Panc1 (cell line): ENCODE measurements at regions not wholly inside any gene's neighbourhood (a gene's known extent, or its start where the extent isn't known, plus 50 kb on each side); places are given as distances from the start of the nearest gene placed in this dataset.

Experiments
- ATAC-seq: fragments of 200-7000 bp; cut with Tn5 transposase; 2 replicates; pipeline ENCODE4 v1.9.1; 2020; ENCODE audit warnings: mild to moderate bottlenecking, moderate library complexity
- BruUV-seq: library from RNA; stranded (reverse); fragments of 400-500 nt; replicated peaks from 2 replicates; lab custom pipeline; 2021; lab: Mats Ljungman, UMichigan
- CTCF ChIA-PET: fragments of 300-600 bp; sonication (Branson Sonifier 250); formaldehyde crosslinking; loops from one replicate; lab custom pipeline; 2022; ENCODE audit warnings: antibody characterized with exemption; lab: Charles Lee
- POLR2A ChIA-PET: fragments of 300-600 bp; sonication (Branson Sonifier 250); formaldehyde crosslinking; loops from one replicate; lab custom pipeline; 2022; ENCODE audit warnings: antibody characterized with exemption; lab: Charles Lee
- DNase-seq: peaks from one replicate; pipeline ENCODE4 v3.0.0-alpha.2; 2010; ENCODE audit warnings: low read depth, low spot score
- H3K27ac ChIP-seq: 2 replicates; pipeline ENCODE4 v1.5.1; 2011; ENCODE audit warnings: mild to moderate bottlenecking, low read length, inconsistent platforms
- H3K27me3 ChIP-seq: fragments of 200-500 bp; sonication (Bioruptor generic); 2 replicates; pipeline ENCODE4 v1.6.0; 2014; ENCODE audit warnings: low read length, inconsistent platforms; ENCODE audit not compliant: control insufficient read depth, insufficient read depth
- H3K36me3 ChIP-seq: fragments of 200-500 bp; sonication (Bioruptor generic); 2 replicates; pipeline ENCODE4 v1.5.1; 2014; ENCODE audit warnings: inconsistent platforms, mild to moderate bottlenecking, low read length, moderate library complexity; ENCODE audit not compliant: control insufficient read depth, insufficient read depth
- H3K4me1 ChIP-seq: 2 replicates; pipeline ENCODE4 v1.5.1; 2011; ENCODE audit warnings: inconsistent platforms, mild to moderate bottlenecking, low read length, moderate library complexity; ENCODE audit not compliant: control insufficient read depth, insufficient read depth
- H3K4me3 ChIP-seq, 2 experiments: 2 replicates each; pipeline ENCODE4 v1.5.1; 2011 to 2012; ENCODE audit warnings: low read depth in 2 of 2, low read length in 2 of 2, mild to moderate bottlenecking in 2 of 2, inconsistent platforms in 1 of 2, moderate library complexity in 1 of 2
- H3K9me3 ChIP-seq: fragments of 200-500 bp; sonication (Bioruptor generic); 2 replicates; pipeline ENCODE4 v1.5.1; 2014; ENCODE audit warnings: low read depth, mild to moderate bottlenecking, inconsistent platforms, low read length, moderate library complexity; ENCODE audit not compliant: control insufficient read depth, insufficient read depth
- POLR2AphosphoS5 ChIP-seq: IDR thresholded peaks from 2 replicates; pipeline ENCODE4 v1.6.1; 2012; ENCODE audit warnings: mild to moderate bottlenecking, low read depth, low read length, moderate library complexity
- SIN3A ChIP-seq: IDR thresholded peaks from 2 replicates; pipeline ENCODE4 v1.6.1; 2012; ENCODE audit warnings: low read depth, mild to moderate bottlenecking, low read length, moderate library complexity, borderline replicate concordance; ENCODE audit not compliant: insufficient read depth
- TCF7L2 ChIP-seq: IDR thresholded peaks from 2 replicates; pipeline ENCODE4 v1.6.1; 2011; ENCODE audit warnings: mild to moderate bottlenecking, low read depth, low read length, inconsistent platforms
- in situ Hi-C: cut with HindIII; loops from 2 replicates; pipeline ENCODE4 v1.10.0; 2016; ENCODE audit warnings: low sequenced_read_pairs, low pct_unique_long_range_greater_than_20kb
- intact Hi-C: fragments of 100-400 bp; cut with micrococcal nuclease; formaldehyde crosslinking; loops from one replicate; pipeline ENCODE4 v1.10.0; 2022; ENCODE audit not compliant: unreplicated experiment
- TF ChIP-seq, protein P1 (sequence below): fragments of 450-650 bp; IDR thresholded peaks from 2 replicates; pipeline ENCODE4 v1.5.1; 2017; ENCODE audit warnings: mild to moderate bottlenecking
- TF ChIP-seq, protein P2 (sequence below), 2 experiments: IDR thresholded peaks; 2 replicates each; pipeline ENCODE4 v1.6.1; 2011 to 2012; ENCODE audit warnings: low read depth in 2 of 2, control low read depth in 1 of 2, low read length in 1 of 2, mild to moderate bottlenecking in 1 of 2, moderate library complexity in 1 of 2; ENCODE audit not compliant: insufficient read depth in 1 of 2

DNA sequence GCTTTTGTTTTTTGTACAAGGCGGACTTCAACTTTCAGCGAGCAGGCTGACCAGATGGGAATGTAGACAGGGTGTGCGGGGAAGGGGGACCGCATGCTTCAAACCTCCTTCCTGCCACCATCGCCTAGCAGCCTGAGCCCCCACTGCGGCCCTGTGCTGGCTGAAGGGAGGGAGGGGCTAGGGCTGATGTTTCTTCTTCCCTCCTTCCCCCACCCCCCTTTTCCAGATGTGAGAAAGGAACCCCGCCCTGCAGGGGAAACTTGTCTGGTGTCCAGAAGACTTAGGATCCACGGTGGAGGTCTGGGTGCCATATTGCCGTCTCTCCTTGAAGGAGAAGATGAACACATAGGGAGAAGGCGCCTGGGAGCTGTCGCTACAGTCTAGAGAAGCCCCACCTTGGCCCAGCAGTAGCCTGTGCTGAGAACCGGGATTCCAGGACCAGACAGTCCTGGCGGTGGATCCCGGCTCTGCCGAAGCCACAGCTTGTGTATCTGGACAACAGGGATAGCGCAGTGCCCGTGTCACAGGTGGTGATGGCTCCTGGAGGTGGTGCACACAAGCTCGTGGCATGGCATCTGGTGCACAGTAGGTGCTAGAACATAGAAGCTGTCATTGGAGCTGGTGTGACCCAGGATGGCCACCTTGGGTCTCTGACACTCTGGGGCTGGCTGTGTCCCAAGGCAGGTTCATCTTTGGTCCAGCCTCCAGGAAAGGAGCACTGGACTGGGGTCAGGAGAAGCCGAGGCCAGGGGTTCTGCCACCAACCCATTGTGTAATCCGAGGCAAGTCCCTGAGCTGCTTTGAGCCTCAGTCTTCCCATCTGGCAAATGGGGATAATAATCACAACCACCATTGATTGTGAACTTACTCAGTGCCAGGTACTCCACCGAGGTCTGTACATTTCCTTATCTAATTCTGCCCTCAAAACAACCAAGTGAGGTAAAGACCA, 205.6 kb downstream of the C9orf50 start:
- ChIA-PET CTCF (interaction anchor here (0.5 to 0.6 kb wide), 2 partner anchors 21 to 191 kb away, joined by 4 to 6 read pairs; no protein-coding TSS in a partner anchor), POLR2A (no interaction called here)
- Histone ChIP-seq H3K9me3 (no peaks in the 10 kb centered on the region), H3K27me3 (no peaks in the 10 kb centered on the region), H3K27ac (peak overlapping the region; percentile 95), H3K4me3 (no peak overlapping the region), H3K36me3 (no peaks in the 10 kb centered on the region), H3K4me1 (peaks cover 39% of the 10 kb centered on the region)
- in situ Hi-C loops = no loop called here
- TF ChIP-seq, protein P1, sequence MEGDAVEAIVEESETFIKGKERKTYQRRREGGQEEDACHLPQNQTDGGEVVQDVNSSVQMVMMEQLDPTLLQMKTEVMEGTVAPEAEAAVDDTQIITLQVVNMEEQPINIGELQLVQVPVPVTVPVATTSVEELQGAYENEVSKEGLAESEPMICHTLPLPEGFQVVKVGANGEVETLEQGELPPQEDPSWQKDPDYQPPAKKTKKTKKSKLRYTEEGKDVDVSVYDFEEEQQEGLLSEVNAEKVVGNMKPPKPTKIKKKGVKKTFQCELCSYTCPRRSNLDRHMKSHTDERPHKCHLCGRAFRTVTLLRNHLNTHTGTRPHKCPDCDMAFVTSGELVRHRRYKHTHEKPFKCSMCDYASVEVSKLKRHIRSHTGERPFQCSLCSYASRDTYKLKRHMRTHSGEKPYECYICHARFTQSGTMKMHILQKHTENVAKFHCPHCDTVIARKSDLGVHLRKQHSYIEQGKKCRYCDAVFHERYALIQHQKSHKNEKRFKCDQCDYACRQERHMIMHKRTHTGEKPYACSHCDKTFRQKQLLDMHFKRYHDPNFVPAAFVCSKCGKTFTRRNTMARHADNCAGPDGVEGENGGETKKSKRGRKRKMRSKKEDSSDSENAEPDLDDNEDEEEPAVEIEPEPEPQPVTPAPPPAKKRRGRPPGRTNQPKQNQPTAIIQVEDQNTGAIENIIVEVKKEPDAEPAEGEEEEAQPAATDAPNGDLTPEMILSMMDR = no peak
- no peak for TF ChIP-seq POLR2AphosphoS5
- TF ChIP-seq SIN3A = no peak
- TF ChIP-seq TCF7L2 = no peak
- TF ChIP-seq, protein P2, sequence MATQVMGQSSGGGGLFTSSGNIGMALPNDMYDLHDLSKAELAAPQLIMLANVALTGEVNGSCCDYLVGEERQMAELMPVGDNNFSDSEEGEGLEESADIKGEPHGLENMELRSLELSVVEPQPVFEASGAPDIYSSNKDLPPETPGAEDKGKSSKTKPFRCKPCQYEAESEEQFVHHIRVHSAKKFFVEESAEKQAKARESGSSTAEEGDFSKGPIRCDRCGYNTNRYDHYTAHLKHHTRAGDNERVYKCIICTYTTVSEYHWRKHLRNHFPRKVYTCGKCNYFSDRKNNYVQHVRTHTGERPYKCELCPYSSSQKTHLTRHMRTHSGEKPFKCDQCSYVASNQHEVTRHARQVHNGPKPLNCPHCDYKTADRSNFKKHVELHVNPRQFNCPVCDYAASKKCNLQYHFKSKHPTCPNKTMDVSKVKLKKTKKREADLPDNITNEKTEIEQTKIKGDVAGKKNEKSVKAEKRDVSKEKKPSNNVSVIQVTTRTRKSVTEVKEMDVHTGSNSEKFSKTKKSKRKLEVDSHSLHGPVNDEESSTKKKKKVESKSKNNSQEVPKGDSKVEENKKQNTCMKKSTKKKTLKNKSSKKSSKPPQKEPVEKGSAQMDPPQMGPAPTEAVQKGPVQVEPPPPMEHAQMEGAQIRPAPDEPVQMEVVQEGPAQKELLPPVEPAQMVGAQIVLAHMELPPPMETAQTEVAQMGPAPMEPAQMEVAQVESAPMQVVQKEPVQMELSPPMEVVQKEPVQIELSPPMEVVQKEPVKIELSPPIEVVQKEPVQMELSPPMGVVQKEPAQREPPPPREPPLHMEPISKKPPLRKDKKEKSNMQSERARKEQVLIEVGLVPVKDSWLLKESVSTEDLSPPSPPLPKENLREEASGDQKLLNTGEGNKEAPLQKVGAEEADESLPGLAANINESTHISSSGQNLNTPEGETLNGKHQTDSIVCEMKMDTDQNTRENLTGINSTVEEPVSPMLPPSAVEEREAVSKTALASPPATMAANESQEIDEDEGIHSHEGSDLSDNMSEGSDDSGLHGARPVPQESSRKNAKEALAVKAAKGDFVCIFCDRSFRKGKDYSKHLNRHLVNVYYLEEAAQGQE (IDR thresholded peaks at IDR 0.05; ENCODE audit: insufficient read depth in 1 of 2, low read depth in 2 of 2, low read length in 1 of 2) = no peak
- DNase-seq (no peak), ATAC-seq (no peak)
- no TSS peak for BruUV-seq
- intact Hi-C loops = loop anchor here (10.0 kb wide), 1 partner anchor 70 kb away; no protein-coding TSS in a partner anchor

DNA sequence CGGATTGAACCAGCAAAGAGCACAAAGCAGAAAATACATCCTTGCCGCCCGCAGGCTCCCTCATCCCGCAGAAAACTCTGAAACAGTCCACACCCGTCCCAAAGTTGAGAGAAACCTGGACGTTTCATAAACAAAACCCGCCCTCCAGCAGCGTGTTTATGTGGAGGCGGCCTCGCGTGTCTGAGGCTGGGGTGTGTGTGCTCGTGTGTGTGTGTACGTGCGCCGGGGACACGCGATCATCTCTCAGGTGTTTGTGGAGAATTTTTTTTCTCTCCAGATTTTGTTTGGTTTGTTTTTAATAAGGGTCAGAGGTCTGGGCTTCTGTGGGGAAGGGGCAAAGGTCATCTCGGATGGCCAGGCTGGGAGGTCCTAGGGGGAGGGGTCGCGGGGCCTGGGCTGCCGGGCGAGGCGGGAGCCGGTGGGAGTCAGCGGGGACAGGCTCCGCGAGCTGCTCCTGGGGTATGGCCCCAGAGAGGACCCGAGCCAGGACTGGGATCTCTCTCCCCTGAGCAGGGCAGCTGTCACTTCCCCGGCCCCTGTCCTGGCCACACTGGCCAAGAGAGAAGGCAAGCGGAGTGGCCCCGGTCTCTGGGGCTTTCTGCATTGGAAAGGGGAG, 206.4 kb downstream of the C9orf50 start:
- H3K27me3 ChIP-seq = no peaks in the 10 kb centered on the region
- intact Hi-C loops = loop anchor here (10.0 kb wide), 1 partner anchor 70 kb away; no protein-coding TSS in a partner anchor
- DNase-seq (no peak), ATAC-seq (peak; percentile 35)
- H3K4me3 ChIP-seq = peak overlapping the region; percentile 18 to 30; a peak in 1 of 4 replicates
- peak overlapping the region; percentile 95 for H3K27ac ChIP-seq
- TF ChIP-seq, protein P1 = no peak
- TF ChIP-seq POLR2AphosphoS5 (no peak), TCF7L2 (no peak), SIN3A (no peak)
- TF ChIP-seq, protein P2 (IDR thresholded peaks at IDR 0.05; ENCODE audit: insufficient read depth in 1 of 2, low read depth in 2 of 2, low read length in 1 of 2) = no peak
- peaks cover 39% of the 10 kb centered on the region for H3K4me1 ChIP-seq
- in situ Hi-C loops = no loop called here
- ChIA-PET POLR2A (no interaction called here), CTCF (no interaction called here)
- H3K36me3 ChIP-seq = no peaks in the 10 kb centered on the region
- H3K9me3 ChIP-seq = no peaks in the 10 kb centered on the region
- BruUV-seq = TSS peak; percentile 94
